Prostate gland (tissue), 2 donors: ENCODE measurements at regions not wholly inside any gene's neighbourhood (a gene's known extent, or its start where the extent isn't known, plus 50 kb on each side); places are given as distances from the start of the nearest gene placed in this dataset.

ENCODE experiments used
- CTCF ChIP-seq, 4 experiments: fragments of 200-600 bp in 2 of 4; fragments of 450-650 bp in 2 of 4; sonication (generic) in 2 of 4; IDR thresholded peaks; 1 replicate in 3 of 4; 2 replicates in 1 of 4; pipeline ENCODE4 v1.5.1; 2016 to 2019; ENCODE audit warnings: antibody characterized with exemption in 4 of 4, mild to moderate bottlenecking in 2 of 4, moderate library complexity in 2 of 4
- POLR2A ChIP-seq: fragments of 450-650 bp; IDR thresholded peaks from one replicate; pipeline ENCODE4 v1.6.1; 2016; ENCODE audit warnings: antibody characterized with exemption, mild to moderate bottlenecking

- TF ChIP-seq CTCF (IDR thresholded peaks at IDR 0.05) (no peak), POLR2A (no peak)
Observed at GRCh38 chr20:22465622-22466446, 118.5 kb downstream of the FOXA2 start.
